ENCODE measurements at regions not wholly inside any gene's neighbourhood (a gene's known extent, or its start where the extent isn't known, plus 50 kb on each side); places are given as distances from the start of the nearest gene placed in this dataset.

- no peak for FAIRE-seq
- POLR2A ChIA-PET, result no interaction called here
Observed at GRCh38 chr6:103027271-103027931, 1633.9 kb downstream of the GRIK2 start.

More at GRCh38 chr6:103027271-103027931, 1633.9 kb downstream of the GRIK2 start:
- DNase-seq (ENCODE audit: low spot score), result no peak
- in situ Hi-C loops (cut with HindIII; ENCODE audit: extremely low pct_ligation_motif_present, low pct_unique_long_range_greater_than_20kb) (no loop called here), intact Hi-C loops (cut with micrococcal nuclease; ENCODE audit: unreplicated experiment) (no loop called here)
- no peaks in the 10 kb centered on the region for H3K4me1 ChIP-seq (ENCODE audit: insufficient read depth, low read length)
- no peak for ATAC-seq
- H3K27ac ChIP-seq (ENCODE audit: extremely low read length, insufficient read depth, low read length), result no peak overlapping the region
- H3K4me2 ChIP-seq (ENCODE audit: low read depth, low read length), result no peak overlapping the region
- TF ChIP-seq ZNF615 (CRISPR knock-in tag; IDR thresholded peaks at IDR 0.05; ENCODE audit: borderline replicate concordance) (no peak), HOXA3 (CRISPR knock-in tag; IDR thresholded peaks at IDR 0.05) (no peak), ZNF251 (CRISPR knock-in tag; IDR thresholded peaks at IDR 0.05) (no peak), TEAD2 (CRISPR knock-in tag; IDR thresholded peaks at IDR 0.05) (no peak), DMTF1 (CRISPR knock-in tag; IDR thresholded peaks at IDR 0.05) (no peak), HES4 (CRISPR knock-in tag; IDR thresholded peaks at IDR 0.05; ENCODE audit: borderline replicate concordance) (no peak), ZNF234 (CRISPR knock-in tag; conservative IDR thresholded peaks at IDR 0.05) (no peak)
- TF ChIP-seq, protein P1, sequence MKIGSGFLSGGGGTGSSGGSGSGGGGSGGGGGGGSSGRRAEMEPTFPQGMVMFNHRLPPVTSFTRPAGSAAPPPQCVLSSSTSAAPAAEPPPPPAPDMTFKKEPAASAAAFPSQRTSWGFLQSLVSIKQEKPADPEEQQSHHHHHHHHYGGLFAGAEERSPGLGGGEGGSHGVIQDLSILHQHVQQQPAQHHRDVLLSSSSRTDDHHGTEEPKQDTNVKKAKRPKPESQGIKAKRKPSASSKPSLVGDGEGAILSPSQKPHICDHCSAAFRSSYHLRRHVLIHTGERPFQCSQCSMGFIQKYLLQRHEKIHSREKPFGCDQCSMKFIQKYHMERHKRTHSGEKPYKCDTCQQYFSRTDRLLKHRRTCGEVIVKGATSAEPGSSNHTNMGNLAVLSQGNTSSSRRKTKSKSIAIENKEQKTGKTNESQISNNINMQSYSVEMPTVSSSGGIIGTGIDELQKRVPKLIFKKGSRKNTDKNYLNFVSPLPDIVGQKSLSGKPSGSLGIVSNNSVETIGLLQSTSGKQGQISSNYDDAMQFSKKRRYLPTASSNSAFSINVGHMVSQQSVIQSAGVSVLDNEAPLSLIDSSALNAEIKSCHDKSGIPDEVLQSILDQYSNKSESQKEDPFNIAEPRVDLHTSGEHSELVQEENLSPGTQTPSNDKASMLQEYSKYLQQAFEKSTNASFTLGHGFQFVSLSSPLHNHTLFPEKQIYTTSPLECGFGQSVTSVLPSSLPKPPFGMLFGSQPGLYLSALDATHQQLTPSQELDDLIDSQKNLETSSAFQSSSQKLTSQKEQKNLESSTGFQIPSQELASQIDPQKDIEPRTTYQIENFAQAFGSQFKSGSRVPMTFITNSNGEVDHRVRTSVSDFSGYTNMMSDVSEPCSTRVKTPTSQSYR (CRISPR knock-in tag; IDR thresholded peaks at IDR 0.05; ENCODE audit: borderline replicate concordance), result no peak
- no peaks in the 10 kb centered on the region for H3K36me3 ChIP-seq (replicated peaks in 1 of 2; ENCODE audit: control insufficient read depth in 1 of 2, insufficient read depth in 2 of 2, low read length in 2 of 2)
- H3K79me2 ChIP-seq (ENCODE audit: insufficient read depth, low read length), result no peaks in the 10 kb centered on the region
- WGBS (ENCODE audit: low lambda C conversion rate), result 28% methylated on average over 7 of the region's 7 CpGs
- BruUV-seq (replicated peaks), result no TSS peak
- no peaks in the 10 kb centered on the region for H4K20me1 ChIP-seq (ENCODE audit: insufficient read depth, low read length)
- H3K4me3 ChIP-seq (replicated peaks in 1 of 3; ENCODE audit: insufficient read depth in 1 of 3, low read depth in 2 of 3, low read length in 3 of 3), result no peak overlapping the region
- H2AFZ ChIP-seq (ENCODE audit: low read length), result no peak overlapping the region
- no peak overlapping the region for H3K9ac ChIP-seq (ENCODE audit: insufficient read depth, low read depth, low read length)
- CTCF ChIA-PET (ENCODE audit: low intra/inter-chr PET ratio, low total read pairs), result no interaction called here
- no peaks in the 10 kb centered on the region for H3K9me3 ChIP-seq (ENCODE audit: low read length)
- no peaks in the 10 kb centered on the region for H3K27me3 ChIP-seq (ENCODE audit: control insufficient read depth in 1 of 2, insufficient read depth in 2 of 2, low read length in 2 of 2)

Measured in HepG2 (cell line).